ENCODE measurements at regions not wholly inside any gene's neighbourhood (a gene's known extent, or its start where the extent isn't known, plus 50 kb on each side); places are given as distances from the start of the nearest gene placed in this dataset.

DNA sequence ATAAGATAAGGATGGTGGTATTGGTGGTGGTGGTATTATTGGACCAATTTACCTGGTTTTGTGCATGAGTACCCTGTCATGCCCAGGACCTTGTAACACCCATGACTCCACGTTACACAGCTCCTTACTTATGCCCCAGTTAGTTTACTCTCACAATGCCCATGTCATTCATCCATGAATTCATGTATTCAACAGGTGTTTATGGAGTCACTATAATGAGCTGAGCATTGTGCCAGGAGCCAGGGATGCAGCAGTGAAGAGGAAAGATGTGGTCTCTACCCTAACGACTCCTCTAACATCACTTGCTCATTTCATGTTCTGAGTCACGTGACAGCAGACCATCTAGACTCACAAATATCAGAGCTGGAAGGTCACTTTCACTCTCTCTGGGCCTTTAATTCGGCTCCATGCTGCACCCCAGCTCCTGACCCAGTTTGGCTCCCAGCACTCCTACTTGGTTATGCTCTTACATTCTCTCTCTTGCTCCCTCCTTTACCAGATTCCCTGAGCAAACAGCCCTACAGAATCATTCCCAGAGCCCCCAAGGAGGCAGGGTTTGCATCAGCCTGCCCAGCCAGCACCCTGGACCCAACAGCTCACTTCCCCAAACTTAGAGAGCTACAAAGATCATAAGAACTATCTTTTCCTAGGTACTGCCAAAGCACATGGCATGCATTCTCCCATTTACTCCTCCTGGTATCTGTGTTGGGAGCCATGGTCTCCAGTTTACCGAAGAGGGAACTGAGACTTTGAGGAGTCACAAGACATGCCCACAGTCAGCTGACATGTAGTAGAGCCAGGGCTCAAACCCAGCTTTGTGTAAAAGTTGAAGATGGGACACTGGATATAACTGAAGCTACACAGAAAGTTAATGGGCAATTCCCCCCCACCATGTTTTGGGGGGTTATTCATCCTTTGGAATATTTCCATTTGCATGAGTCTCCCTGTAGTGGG is 449.9 kb downstream of the LRATD1 start:
- H3K36me3 ChIP-seq (ENCODE audit: control insufficient read depth, insufficient read depth, low read length), result no peaks in the 10 kb centered on the region
- no peaks in the 10 kb centered on the region for H3K27me3 ChIP-seq (replicated peaks; ENCODE audit: control insufficient read depth, insufficient read depth, low read length, poor library complexity, severe bottlenecking)
- no peaks in the 10 kb centered on the region for H3K9me3 ChIP-seq (ENCODE audit: control insufficient read depth, low read length)
- DNase-seq, result no peak
- H3K27ac ChIP-seq (ENCODE audit: insufficient read depth, low read length, poor library complexity, severe bottlenecking), result no peak overlapping the region
- no peaks in the 10 kb centered on the region for H3K4me1 ChIP-seq (ENCODE audit: control insufficient read depth, insufficient read depth, low read length, poor library complexity, severe bottlenecking)
- H3K4me3 ChIP-seq (ENCODE audit: insufficient read depth, low read depth, low read length, poor library complexity, severe bottlenecking), result no peak overlapping the region

DNA sequence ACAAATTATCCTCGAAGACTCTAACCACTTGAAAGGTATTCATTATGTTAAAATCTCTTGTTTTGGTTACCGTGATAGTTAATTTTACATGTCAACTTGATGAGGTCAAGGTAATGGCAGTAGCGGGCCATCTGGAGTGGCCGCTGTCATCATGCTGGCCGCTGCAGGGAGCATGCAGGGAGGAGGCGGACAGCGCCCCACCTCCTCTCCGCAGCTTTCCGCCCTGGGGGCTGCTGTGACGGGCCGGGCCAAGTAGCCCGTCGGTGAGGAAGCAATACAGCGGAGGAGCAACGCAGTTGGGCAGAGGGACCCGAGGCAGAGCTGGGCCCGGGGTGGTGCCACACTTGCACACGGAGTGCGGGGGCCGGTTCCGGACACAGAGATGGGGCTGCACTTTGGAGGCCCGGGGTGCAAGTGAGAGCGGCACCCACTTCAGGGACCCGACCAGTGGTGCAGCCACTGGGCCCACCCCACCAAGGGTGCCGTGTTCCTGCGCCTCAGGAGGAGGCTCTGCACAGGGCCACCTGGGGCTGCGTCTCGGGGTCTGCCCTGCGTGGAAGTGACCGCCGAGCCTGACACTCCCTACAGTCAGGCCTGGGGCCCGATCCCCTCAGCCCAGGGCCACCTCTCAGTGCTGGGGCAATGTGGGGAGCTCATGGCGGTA is 452.4 kb downstream of the LRATD1 start:
- Histone ChIP-seq H3K9me3 (ENCODE audit: control insufficient read depth, low read length) (no peaks in the 10 kb centered on the region), H3K4me3 (ENCODE audit: insufficient read depth, low read depth, low read length, poor library complexity, severe bottlenecking) (no peak overlapping the region), H3K27me3 (replicated peaks; ENCODE audit: control insufficient read depth, insufficient read depth, low read length, poor library complexity, severe bottlenecking) (no peaks in the 10 kb centered on the region), H3K27ac (ENCODE audit: insufficient read depth, low read length, poor library complexity, severe bottlenecking) (no peak overlapping the region), H3K4me1 (ENCODE audit: control insufficient read depth, insufficient read depth, low read length, poor library complexity, severe bottlenecking) (no peaks in the 10 kb centered on the region), H3K36me3 (ENCODE audit: control insufficient read depth, insufficient read depth, low read length) (no peaks in the 10 kb centered on the region)
- DNase-seq, result no peak

DNA sequence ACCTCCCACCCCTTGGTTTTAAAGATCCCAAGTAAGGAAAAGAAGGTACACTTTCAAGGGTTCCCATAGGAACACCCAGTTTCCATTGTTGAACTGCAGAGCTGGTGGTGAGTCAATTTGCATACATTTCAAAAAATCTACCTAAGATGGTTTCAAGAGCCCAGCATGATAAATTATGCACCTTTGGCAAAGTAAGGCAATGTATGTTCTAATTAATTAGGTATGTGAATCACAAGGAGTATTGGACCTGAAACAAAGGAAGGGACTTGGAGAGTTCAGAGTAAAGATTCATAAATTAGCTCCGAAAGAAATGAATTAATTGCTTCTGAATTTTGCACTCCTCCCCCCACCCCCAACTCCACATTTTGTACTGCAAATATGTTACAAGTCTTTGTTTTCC is 459.7 kb downstream of the LRATD1 start:
- Histone ChIP-seq H3K36me3 (ENCODE audit: control insufficient read depth, insufficient read depth, low read length) (no peaks in the 10 kb centered on the region), H3K9me3 (ENCODE audit: control insufficient read depth, low read length) (no peaks in the 10 kb centered on the region), H3K27me3 (replicated peaks; ENCODE audit: control insufficient read depth, insufficient read depth, low read length, poor library complexity, severe bottlenecking) (no peaks in the 10 kb centered on the region), H3K4me3 (ENCODE audit: insufficient read depth, low read depth, low read length, poor library complexity, severe bottlenecking) (no peak overlapping the region), H3K27ac (ENCODE audit: insufficient read depth, low read length, poor library complexity, severe bottlenecking) (no peak overlapping the region), H3K4me1 (ENCODE audit: control insufficient read depth, insufficient read depth, low read length, poor library complexity, severe bottlenecking) (no peaks in the 10 kb centered on the region)
- no peak for DNase-seq

DNA sequence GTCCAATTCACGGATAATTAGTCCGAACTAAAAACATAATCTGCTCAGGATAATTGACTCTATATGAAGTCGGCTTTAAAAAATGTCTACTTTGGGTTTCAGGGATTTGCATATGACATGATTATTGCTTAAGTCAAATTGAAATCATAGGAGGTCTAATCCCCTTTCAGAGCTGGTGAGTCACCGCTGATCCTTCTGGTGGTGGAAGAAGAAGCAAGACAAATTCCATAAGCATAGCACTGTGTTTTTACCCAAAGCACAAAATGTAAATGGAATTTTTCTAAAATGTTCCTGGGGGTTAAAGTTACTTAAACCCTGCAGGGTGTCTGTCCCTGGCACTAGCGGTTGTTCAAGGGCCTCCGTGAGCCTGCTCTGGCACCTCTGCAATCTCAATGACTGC is 460.2 kb downstream of the LRATD1 start:
- Histone ChIP-seq H3K4me1 (ENCODE audit: control insufficient read depth, insufficient read depth, low read length, poor library complexity, severe bottlenecking) (no peaks in the 10 kb centered on the region), H3K4me3 (ENCODE audit: insufficient read depth, low read depth, low read length, poor library complexity, severe bottlenecking) (no peak overlapping the region), H3K27ac (ENCODE audit: insufficient read depth, low read length, poor library complexity, severe bottlenecking) (no peak overlapping the region), H3K27me3 (replicated peaks; ENCODE audit: control insufficient read depth, insufficient read depth, low read length, poor library complexity, severe bottlenecking) (no peaks in the 10 kb centered on the region), H3K9me3 (ENCODE audit: control insufficient read depth, low read length) (no peaks in the 10 kb centered on the region), H3K36me3 (ENCODE audit: control insufficient read depth, insufficient read depth, low read length) (no peaks in the 10 kb centered on the region)
- DNase-seq, result no peak

DNA sequence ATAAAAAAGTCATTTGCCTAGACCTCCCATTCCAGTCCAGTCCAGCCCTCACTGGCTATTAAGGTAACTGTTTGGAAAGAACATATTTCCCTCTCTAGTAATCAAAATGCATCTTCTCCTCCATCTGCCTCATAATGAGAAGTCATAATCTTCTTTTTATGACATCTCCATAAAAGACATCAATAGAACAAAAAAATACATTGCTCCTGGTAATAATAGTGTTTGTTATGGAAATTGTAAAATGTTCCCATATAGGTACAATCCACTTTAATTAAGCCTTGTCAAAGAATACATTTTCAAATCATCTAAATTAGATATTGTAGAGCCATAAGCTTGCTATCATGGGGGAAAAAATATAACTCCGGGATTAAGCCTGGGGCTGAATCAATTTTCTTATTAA is 461.6 kb downstream of the LRATD1 start:
- DNase-seq, result no peak
- H3K36me3 ChIP-seq (ENCODE audit: control insufficient read depth, insufficient read depth, low read length), result no peaks in the 10 kb centered on the region
- H3K27me3 ChIP-seq (replicated peaks; ENCODE audit: control insufficient read depth, insufficient read depth, low read length, poor library complexity, severe bottlenecking), result no peaks in the 10 kb centered on the region
- no peak overlapping the region for H3K4me3 ChIP-seq (ENCODE audit: insufficient read depth, low read depth, low read length, poor library complexity, severe bottlenecking)
- H3K9me3 ChIP-seq (ENCODE audit: control insufficient read depth, low read length), result no peaks in the 10 kb centered on the region
- H3K27ac ChIP-seq (ENCODE audit: insufficient read depth, low read length, poor library complexity, severe bottlenecking), result no peak overlapping the region
- no peaks in the 10 kb centered on the region for H3K4me1 ChIP-seq (ENCODE audit: control insufficient read depth, insufficient read depth, low read length, poor library complexity, severe bottlenecking)

DNA sequence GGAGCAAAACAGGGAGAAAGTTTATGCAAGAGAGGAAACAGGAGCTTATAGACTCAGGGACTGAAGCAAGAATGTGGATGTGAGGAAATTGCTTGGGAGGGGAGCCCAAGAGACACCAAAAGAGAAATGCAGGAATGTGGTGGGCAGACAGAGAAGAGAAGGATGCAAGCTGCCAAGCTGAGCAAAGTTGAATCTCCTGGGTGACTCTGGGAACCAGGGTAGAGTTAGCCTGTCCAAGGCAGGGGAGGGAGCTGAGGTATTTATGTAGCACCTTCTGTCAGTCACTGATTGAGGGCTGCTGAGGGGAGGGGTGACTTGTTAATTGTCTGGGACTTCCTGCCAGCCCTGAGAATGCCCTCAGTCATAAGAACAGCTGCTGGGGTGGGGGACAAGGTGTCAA is 464.3 kb downstream of the NBAS start:
- Histone ChIP-seq H3K36me3 (ENCODE audit: control insufficient read depth, insufficient read depth, low read length) (no peaks in the 10 kb centered on the region), H3K4me3 (ENCODE audit: insufficient read depth, low read depth, low read length, poor library complexity, severe bottlenecking) (no peak overlapping the region), H3K27me3 (replicated peaks; ENCODE audit: control insufficient read depth, insufficient read depth, low read length, poor library complexity, severe bottlenecking) (no peaks in the 10 kb centered on the region), H3K9me3 (ENCODE audit: control insufficient read depth, low read length) (no peaks in the 10 kb centered on the region), H3K27ac (ENCODE audit: insufficient read depth, low read length, poor library complexity, severe bottlenecking) (no peak overlapping the region), H3K4me1 (ENCODE audit: control insufficient read depth, insufficient read depth, low read length, poor library complexity, severe bottlenecking) (no peaks in the 10 kb centered on the region)
- no peak for DNase-seq

DNA sequence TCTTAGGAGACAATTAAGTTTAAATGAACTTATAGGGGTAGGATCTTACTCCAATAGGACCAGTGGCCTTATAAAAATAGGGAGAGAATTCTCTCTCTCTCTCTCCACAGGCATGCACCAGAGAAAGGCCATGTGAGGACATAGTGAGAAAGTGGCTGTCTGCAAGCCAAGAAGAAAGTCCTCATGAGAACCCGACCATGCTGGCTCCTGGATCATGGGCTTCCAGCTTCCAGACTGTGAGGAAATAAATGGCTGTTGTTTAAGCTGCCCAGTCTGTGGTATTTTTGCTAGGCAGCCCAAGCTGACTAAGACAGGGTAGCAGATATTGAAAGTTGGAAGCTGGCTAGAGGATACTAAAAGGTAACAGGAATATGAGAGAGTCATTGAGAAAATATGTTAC is 454.0 kb downstream of the NBAS start:
- no peaks in the 10 kb centered on the region for H3K4me1 ChIP-seq (ENCODE audit: control insufficient read depth, insufficient read depth, low read length, poor library complexity, severe bottlenecking)
- H3K9me3 ChIP-seq (ENCODE audit: control insufficient read depth, low read length), result no peaks in the 10 kb centered on the region
- no peak overlapping the region for H3K4me3 ChIP-seq (ENCODE audit: insufficient read depth, low read depth, low read length, poor library complexity, severe bottlenecking)
- H3K27ac ChIP-seq (ENCODE audit: insufficient read depth, low read length, poor library complexity, severe bottlenecking), result no peak overlapping the region
- DNase-seq, result no peak
- no peaks in the 10 kb centered on the region for H3K27me3 ChIP-seq (replicated peaks; ENCODE audit: control insufficient read depth, insufficient read depth, low read length, poor library complexity, severe bottlenecking)
- H3K36me3 ChIP-seq (ENCODE audit: control insufficient read depth, insufficient read depth, low read length), result no peaks in the 10 kb centered on the region

DNA sequence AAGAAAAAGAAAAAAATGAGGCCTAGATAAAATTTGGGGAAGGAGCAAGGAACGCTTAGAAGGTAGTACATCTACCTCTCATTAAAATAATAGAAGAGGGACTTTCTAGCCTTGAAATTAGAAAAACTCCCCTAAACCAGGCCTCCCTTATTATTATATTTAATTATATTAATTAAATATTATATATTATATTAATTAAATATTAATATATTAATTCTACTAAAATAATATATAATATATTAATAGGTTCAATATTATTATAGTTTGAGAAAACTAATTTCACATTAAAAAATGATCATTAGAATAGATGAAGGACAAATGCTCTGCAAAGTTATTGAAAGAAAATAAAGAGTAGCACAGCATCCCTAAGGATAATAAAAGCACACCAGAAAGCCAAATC is 449.4 kb downstream of the NBAS start:
- Histone ChIP-seq H3K4me1 (ENCODE audit: control insufficient read depth, insufficient read depth, low read length, poor library complexity, severe bottlenecking) (no peaks in the 10 kb centered on the region), H3K27ac (ENCODE audit: insufficient read depth, low read length, poor library complexity, severe bottlenecking) (no peak overlapping the region), H3K9me3 (ENCODE audit: control insufficient read depth, low read length) (no peaks in the 10 kb centered on the region), H3K27me3 (replicated peaks; ENCODE audit: control insufficient read depth, insufficient read depth, low read length, poor library complexity, severe bottlenecking) (no peaks in the 10 kb centered on the region), H3K4me3 (ENCODE audit: insufficient read depth, low read depth, low read length, poor library complexity, severe bottlenecking) (no peak overlapping the region), H3K36me3 (ENCODE audit: control insufficient read depth, insufficient read depth, low read length) (no peaks in the 10 kb centered on the region)
- no peak for DNase-seq

DNA sequence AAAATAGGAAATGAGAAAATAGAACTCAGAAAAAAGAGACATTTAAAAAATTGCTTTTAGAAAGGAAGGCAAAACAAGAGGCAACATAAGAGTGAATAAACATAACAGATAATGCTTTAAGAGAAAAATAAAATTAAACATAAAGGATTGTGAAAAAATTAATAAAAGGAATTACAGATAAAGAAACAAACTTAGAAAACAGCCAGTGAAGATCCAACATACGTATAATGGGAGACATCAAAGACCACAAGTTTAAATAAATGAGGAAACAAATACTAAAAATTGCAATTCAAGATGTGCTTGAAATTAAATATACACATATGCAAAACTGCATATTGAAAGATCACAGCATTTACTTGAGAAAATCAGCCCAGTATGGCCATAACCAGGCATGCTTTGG is 448.9 kb downstream of the NBAS start:
- Histone ChIP-seq H3K4me1 (ENCODE audit: control insufficient read depth, insufficient read depth, low read length, poor library complexity, severe bottlenecking) (no peaks in the 10 kb centered on the region), H3K36me3 (ENCODE audit: control insufficient read depth, insufficient read depth, low read length) (no peaks in the 10 kb centered on the region), H3K27me3 (replicated peaks; ENCODE audit: control insufficient read depth, insufficient read depth, low read length, poor library complexity, severe bottlenecking) (no peaks in the 10 kb centered on the region), H3K9me3 (ENCODE audit: control insufficient read depth, low read length) (no peaks in the 10 kb centered on the region), H3K27ac (ENCODE audit: insufficient read depth, low read length, poor library complexity, severe bottlenecking) (no peak overlapping the region), H3K4me3 (ENCODE audit: insufficient read depth, low read depth, low read length, poor library complexity, severe bottlenecking) (no peak overlapping the region)
- no peak for DNase-seq

DNA sequence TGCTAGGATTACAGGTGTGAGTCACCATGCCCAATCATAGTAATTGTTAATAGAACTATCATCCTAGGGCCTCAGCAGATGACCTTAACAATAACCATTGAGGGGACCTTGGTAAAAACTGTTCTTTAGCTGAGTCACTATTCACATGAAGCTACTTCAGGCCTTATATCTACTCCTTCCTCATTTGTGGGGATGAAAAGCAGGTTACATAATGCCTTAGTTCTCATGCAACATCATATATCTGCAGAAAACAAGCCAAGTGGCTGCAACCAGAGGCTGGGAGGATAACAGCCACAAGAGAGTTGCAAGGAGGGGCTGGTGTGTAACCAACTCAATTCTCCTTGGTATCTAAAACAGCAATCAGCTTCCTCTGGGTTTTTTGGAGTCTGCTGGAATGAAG is 445.4 kb downstream of the NBAS start:
- H3K9me3 ChIP-seq (ENCODE audit: control insufficient read depth, low read length), result no peaks in the 10 kb centered on the region
- no peaks in the 10 kb centered on the region for H3K36me3 ChIP-seq (ENCODE audit: control insufficient read depth, insufficient read depth, low read length)
- no peaks in the 10 kb centered on the region for H3K4me1 ChIP-seq (ENCODE audit: control insufficient read depth, insufficient read depth, low read length, poor library complexity, severe bottlenecking)
- H3K4me3 ChIP-seq (ENCODE audit: insufficient read depth, low read depth, low read length, poor library complexity, severe bottlenecking), result no peak overlapping the region
- H3K27ac ChIP-seq (ENCODE audit: insufficient read depth, low read length, poor library complexity, severe bottlenecking), result no peak overlapping the region
- no peaks in the 10 kb centered on the region for H3K27me3 ChIP-seq (replicated peaks; ENCODE audit: control insufficient read depth, insufficient read depth, low read length, poor library complexity, severe bottlenecking)
- no peak for DNase-seq

Data from effector memory CD4-positive, alpha-beta T cell (primary cell).